HG03066 (cell line): ENCODE measurements at regions not wholly inside any gene's neighbourhood (a gene's known extent, or its start where the extent isn't known, plus 50 kb on each side); places are given as distances from the start of the nearest gene placed in this dataset.

Source experiments
- ATAC-seq: cut with Tn5 transposase; IDR thresholded peaks from one replicate; pipeline ENCODE4 v1.9.1; 2021; ENCODE audit warnings: low read depth; ENCODE audit not compliant: unreplicated experiment

- no peak for ATAC-seq
Observed at GRCh38 chr1:238257018-238257621, 366.4 kb upstream of the ZP4 start.

GRCh38 chr1:238254935-238255334, 364.2 kb upstream of the ZP4 start:
- ATAC-seq: no peak

- ATAC-seq: peak; percentile 83
Observed at GRCh38 chr1:238252033-238252802, 361.5 kb upstream of the ZP4 start.

- no peak for ATAC-seq
Observed at GRCh38 chr1:238248356-238248755, 357.6 kb upstream of the ZP4 start.

- no peak for ATAC-seq
Observed at GRCh38 chr1:238242181-238242580, 351.5 kb upstream of the ZP4 start.

GRCh38 chr1:238241607-238242006, 350.9 kb upstream of the ZP4 start:
- ATAC-seq: no peak

- ATAC-seq: no peak
Observed at GRCh38 chr1:238239343-238239742, 348.6 kb upstream of the ZP4 start.

GRCh38 chr1:238233966-238234365, 343.2 kb upstream of the ZP4 start:
- ATAC-seq: no peak

GRCh38 chr1:238232084-238232710, 341.5 kb upstream of the ZP4 start:
- no peak for ATAC-seq

- ATAC-seq: no peak
Observed at GRCh38 chr1:238226810-238227209, 336.1 kb upstream of the ZP4 start.

- no peak for ATAC-seq
Observed at GRCh38 chr1:238223076-238223640, 332.4 kb upstream of the ZP4 start.

GRCh38 chr1:238221738-238222137, 331.0 kb upstream of the ZP4 start:
- no peak for ATAC-seq

- no peak for ATAC-seq
Observed at GRCh38 chr1:238214449-238214848, 323.7 kb upstream of the ZP4 start.

GRCh38 chr1:238205045-238205662, 314.4 kb upstream of the ZP4 start:
- no peak for ATAC-seq

GRCh38 chr1:238201992-238202391, 311.3 kb upstream of the ZP4 start:
- no peak for ATAC-seq

GRCh38 chr1:238199325-238199724, 308.6 kb upstream of the ZP4 start:
- ATAC-seq: no peak

GRCh38 chr1:238196516-238196915, 305.8 kb upstream of the ZP4 start:
- no peak for ATAC-seq

GRCh38 chr1:238191170-238191569, 300.4 kb upstream of the ZP4 start:
- no peak for ATAC-seq

- ATAC-seq: no peak
Observed at GRCh38 chr1:238187575-238187949, 296.8 kb upstream of the ZP4 start.

GRCh38 chr1:238186887-238187574, 296.3 kb upstream of the ZP4 start:
- ATAC-seq: no peak
